Astrocyte (in vitro differentiated cells and primary cell): ENCODE measurements at regions not wholly inside any gene's neighbourhood (a gene's known extent, or its start where the extent isn't known, plus 50 kb on each side); places are given as distances from the start of the nearest gene placed in this dataset.
"Not testable (repeated sequence)": the region's sequence is repeated elsewhere in the genome, so short reads cannot be mapped to it uniquely, and the experiment has no call there.

ENCODE experiments used
- DNase-seq: peaks from one replicate; pipeline ENCODE4 v3.0.0-alpha.2; 2010; ENCODE audit warnings: low read depth
- FAIRE-seq: peaks from 2 replicates; lab custom pipeline; 2011; peaks lifted over from hg19 to GRCh38; lab: Jason Lieb, UNC
- H2AFZ ChIP-seq: 2 replicates; pipeline ENCODE4 v1.6.0; 2012; ENCODE audit warnings: low read depth, low read length, inconsistent platforms
- H3K27ac ChIP-seq: 2 replicates; pipeline ENCODE4 v1.5.1; 2011; ENCODE audit warnings: low read depth, low read length, inconsistent platforms
- H3K27me3 ChIP-seq: 2 replicates; pipeline ENCODE4 v1.6.0; 2011; ENCODE audit warnings: low read length, inconsistent platforms; ENCODE audit not compliant: insufficient read depth
- H3K36me3 ChIP-seq: 2 replicates; pipeline ENCODE4 v1.5.1; 2011; ENCODE audit warnings: low read length, inconsistent platforms; ENCODE audit not compliant: insufficient read depth
- H3K4me1 ChIP-seq: 2 replicates; pipeline ENCODE4 v1.5.1; 2011; ENCODE audit warnings: low read length, inconsistent platforms; ENCODE audit not compliant: insufficient read depth
- H3K4me2 ChIP-seq: 2 replicates; pipeline ENCODE4 v1.6.0; 2012; ENCODE audit warnings: low read length, inconsistent platforms
- H3K4me3 ChIP-seq: 2 replicates; pipeline ENCODE4 v1.5.1; 2011; ENCODE audit warnings: low read depth, mild to moderate bottlenecking, low read length, inconsistent platforms; ENCODE audit not compliant: insufficient read depth
- H3K79me2 ChIP-seq: 2 replicates; pipeline ENCODE4 v1.6.0; 2012; ENCODE audit warnings: mild to moderate bottlenecking, low read length, inconsistent platforms; ENCODE audit not compliant: insufficient read depth
- H3K9ac ChIP-seq: 2 replicates; pipeline ENCODE4 v1.6.0; 2012; ENCODE audit warnings: mild to moderate bottlenecking, low read length, inconsistent platforms
- H3K9me3 ChIP-seq: 2 replicates; pipeline ENCODE4 v1.5.1; 2012; ENCODE audit warnings: low read depth, mild to moderate bottlenecking, low read length, inconsistent platforms; ENCODE audit not compliant: insufficient read depth
- H4K20me1 ChIP-seq: 2 replicates; pipeline ENCODE4 v1.6.0; 2012; ENCODE audit warnings: low read length, inconsistent platforms; ENCODE audit not compliant: insufficient read depth
- H3K27ac Mint-ChIP-seq: one replicate; pipeline ENCODE4 v1.8.0; 2021; ENCODE audit warnings: mild to moderate bottlenecking, mixed read lengths; ENCODE audit not compliant: unreplicated experiment
- H3K27me3 Mint-ChIP-seq: one replicate; pipeline ENCODE4 v1.8.0; 2021; ENCODE audit warnings: low read depth, mixed read lengths; ENCODE audit not compliant: unreplicated experiment
- H3K36me3 Mint-ChIP-seq: one replicate; pipeline ENCODE4 v1.8.0; 2021; ENCODE audit warnings: low read depth, mixed read lengths; ENCODE audit not compliant: unreplicated experiment
- H3K4me1 Mint-ChIP-seq: one replicate; pipeline ENCODE4 v1.8.0; 2021; ENCODE audit warnings: low read depth, mixed read lengths; ENCODE audit not compliant: unreplicated experiment
- H3K4me3 Mint-ChIP-seq: one replicate; pipeline ENCODE4 v1.8.0; 2021; ENCODE audit warnings: mild to moderate bottlenecking, moderate library complexity, mixed read lengths; ENCODE audit not compliant: unreplicated experiment
- H3K9me3 Mint-ChIP-seq: one replicate; pipeline ENCODE4 v1.8.0; 2021; ENCODE audit warnings: mild to moderate bottlenecking, mixed read lengths; ENCODE audit not compliant: unreplicated experiment
- EZH2 ChIP-seq: IDR thresholded peaks from 2 replicates; pipeline ENCODE4 v1.6.1; 2012; ENCODE audit warnings: mild to moderate bottlenecking, low read length, inconsistent platforms; ENCODE audit not compliant: insufficient read depth
- TF ChIP-seq, protein P1 (sequence below): IDR thresholded peaks from 2 replicates; pipeline ENCODE4 v1.5.1; 2011; ENCODE audit warnings: low read depth, mild to moderate bottlenecking, inconsistent platforms, low read length, moderate library complexity; ENCODE audit not compliant: insufficient read depth

DNA sequence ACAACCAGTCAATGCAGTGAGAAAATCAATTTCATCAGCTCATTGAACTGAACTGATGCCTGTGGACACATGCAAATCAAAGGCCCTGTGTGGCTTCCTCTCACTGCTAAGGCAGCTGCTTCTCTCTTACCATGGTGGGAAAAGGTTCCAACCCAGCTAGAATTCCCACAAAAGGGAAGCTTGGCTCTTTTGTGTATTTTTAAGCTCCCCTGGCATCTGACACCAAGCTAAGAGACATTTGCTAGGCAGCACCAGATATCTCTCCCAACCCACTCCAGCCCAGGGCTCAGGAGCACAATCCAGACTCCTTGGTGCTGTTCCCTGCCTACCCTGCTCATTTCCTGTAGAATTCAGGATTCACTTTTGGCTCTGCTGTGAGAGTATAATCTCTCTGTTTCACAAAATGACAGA is 129.6 kb downstream of the GXYLT1 start:
- DNase-seq (no peak), FAIRE-seq (no peak)
- Histone ChIP-seq H3K4me1 (no peaks in the 10 kb centered on the region), H3K79me2 (no peaks in the 10 kb centered on the region), H3K4me3 (no peak overlapping the region), H3K27me3 (no peaks in the 10 kb centered on the region), H3K27ac (no peak overlapping the region), H3K36me3 (no peaks in the 10 kb centered on the region), H3K9me3 (no peaks in the 10 kb centered on the region), H3K4me2 (no peak overlapping the region), H3K9ac (no peak overlapping the region), H2AFZ (no peak overlapping the region), H4K20me1 (no peaks in the 10 kb centered on the region)
- Mint-ChIP-seq H3K4me3 (no peak overlapping the region), H3K27ac (no peak overlapping the region), H3K4me1 (peaks cover 9% of the 10 kb centered on the region), H3K36me3 (no peaks in the 10 kb centered on the region), H3K9me3 (no peaks in the 10 kb centered on the region), H3K27me3 (no peaks in the 10 kb centered on the region)
- no peak for TF ChIP-seq EZH2
- TF ChIP-seq, protein P1, sequence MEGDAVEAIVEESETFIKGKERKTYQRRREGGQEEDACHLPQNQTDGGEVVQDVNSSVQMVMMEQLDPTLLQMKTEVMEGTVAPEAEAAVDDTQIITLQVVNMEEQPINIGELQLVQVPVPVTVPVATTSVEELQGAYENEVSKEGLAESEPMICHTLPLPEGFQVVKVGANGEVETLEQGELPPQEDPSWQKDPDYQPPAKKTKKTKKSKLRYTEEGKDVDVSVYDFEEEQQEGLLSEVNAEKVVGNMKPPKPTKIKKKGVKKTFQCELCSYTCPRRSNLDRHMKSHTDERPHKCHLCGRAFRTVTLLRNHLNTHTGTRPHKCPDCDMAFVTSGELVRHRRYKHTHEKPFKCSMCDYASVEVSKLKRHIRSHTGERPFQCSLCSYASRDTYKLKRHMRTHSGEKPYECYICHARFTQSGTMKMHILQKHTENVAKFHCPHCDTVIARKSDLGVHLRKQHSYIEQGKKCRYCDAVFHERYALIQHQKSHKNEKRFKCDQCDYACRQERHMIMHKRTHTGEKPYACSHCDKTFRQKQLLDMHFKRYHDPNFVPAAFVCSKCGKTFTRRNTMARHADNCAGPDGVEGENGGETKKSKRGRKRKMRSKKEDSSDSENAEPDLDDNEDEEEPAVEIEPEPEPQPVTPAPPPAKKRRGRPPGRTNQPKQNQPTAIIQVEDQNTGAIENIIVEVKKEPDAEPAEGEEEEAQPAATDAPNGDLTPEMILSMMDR: no peak

DNA sequence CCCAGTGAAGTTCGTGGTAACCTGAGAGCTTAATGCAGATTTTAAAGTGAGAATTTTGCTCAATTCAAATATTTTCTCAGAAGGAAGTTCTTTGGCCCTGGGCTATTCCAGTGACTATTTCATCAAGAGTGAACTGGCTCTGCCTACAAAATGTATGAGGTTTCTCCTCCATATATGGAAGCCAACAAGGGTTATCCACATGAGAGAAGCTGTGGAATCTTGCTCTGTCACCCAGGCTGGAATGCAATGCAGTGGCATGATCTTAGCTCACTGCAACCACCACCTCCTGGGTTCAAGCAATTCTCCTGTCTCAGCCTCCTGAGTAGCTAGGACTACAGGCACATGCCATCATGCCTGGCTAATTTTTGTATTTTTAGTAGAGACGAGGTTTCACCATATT is 132.2 kb downstream of the GXYLT1 start:
- H3K36me3 ChIP-seq, H3K27me3 ChIP-seq, H3K9ac ChIP-seq, H3K36me3 Mint-ChIP-seq, H2AFZ ChIP-seq, H3K9me3 ChIP-seq, H3K4me3 ChIP-seq, H3K4me1 ChIP-seq, H4K20me1 ChIP-seq, H3K4me3 Mint-ChIP-seq, H3K27ac ChIP-seq, H3K9me3 Mint-ChIP-seq, H3K27me3 Mint-ChIP-seq, H3K79me2 ChIP-seq, H3K4me1 Mint-ChIP-seq, H3K4me2 ChIP-seq, FAIRE-seq: not testable (repeated sequence)
- H3K27ac Mint-ChIP-seq: peak overlapping the region; percentile 81
- peak; percentile 69 for DNase-seq

DNA sequence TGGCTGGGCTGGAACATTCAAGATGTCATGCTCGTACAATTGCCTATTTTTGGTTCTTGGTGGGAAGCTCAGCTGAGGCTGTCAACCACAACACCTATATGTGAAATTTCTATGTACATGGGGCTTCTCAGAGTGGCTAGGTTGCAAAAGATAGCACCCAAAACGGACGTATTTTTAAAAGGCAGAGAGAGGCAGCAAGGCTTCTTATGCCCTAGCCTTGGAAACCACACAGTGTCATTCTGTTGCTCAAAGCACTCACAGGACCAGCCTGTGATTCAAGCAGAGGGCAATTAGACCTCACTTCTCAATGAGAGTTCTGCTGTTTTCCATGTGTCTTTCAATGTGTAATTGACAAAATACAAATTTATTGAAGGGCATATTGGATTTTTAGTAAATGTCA is 134.0 kb downstream of the GXYLT1 start:
- Histone ChIP-seq H3K9me3 (no peaks in the 10 kb centered on the region), H2AFZ (no peak overlapping the region), H3K79me2 (no peaks in the 10 kb centered on the region), H3K4me3 (no peak overlapping the region), H3K9ac (no peak overlapping the region), H4K20me1 (no peaks in the 10 kb centered on the region), H3K27ac (no peak overlapping the region), H3K36me3 (no peaks in the 10 kb centered on the region), H3K4me1 (no peaks in the 10 kb centered on the region), H3K4me2 (no peak overlapping the region), H3K27me3 (no peaks in the 10 kb centered on the region)
- H3K4me3 Mint-ChIP-seq: no peak overlapping the region
- H3K4me1 Mint-ChIP-seq: peaks cover 9% of the 10 kb centered on the region
- FAIRE-seq: no peak
- TF ChIP-seq EZH2: no peak
- TF ChIP-seq, protein P1: no peak
- no peak overlapping the region for H3K27ac Mint-ChIP-seq
- H3K27me3 Mint-ChIP-seq: peaks cover 3% of the 10 kb centered on the region
- no peaks in the 10 kb centered on the region for H3K36me3 Mint-ChIP-seq
- no peaks in the 10 kb centered on the region for H3K9me3 Mint-ChIP-seq
- DNase-seq: no peak
